Fibroblast of villous mesenchyme (primary cell): ENCODE measurements at regions not wholly inside any gene's neighbourhood (a gene's known extent, or its start where the extent isn't known, plus 50 kb on each side); places are given as distances from the start of the nearest gene placed in this dataset.

Source experiments
- DNase-seq: peaks from one replicate; pipeline ENCODE4 v3.0.0-alpha.2; 2010; ENCODE audit warnings: low read depth
- H3K4me3 ChIP-seq: 2 replicates; pipeline ENCODE4 v1.5.1; 2011; ENCODE audit warnings: low read depth, mild to moderate bottlenecking, low read length
- TF ChIP-seq, protein P1 (sequence below): IDR thresholded peaks from 2 replicates; pipeline ENCODE4 v1.5.1; 2012; ENCODE audit warnings: low read depth, mild to moderate bottlenecking, low read length; ENCODE audit not compliant: insufficient read depth

DNA sequence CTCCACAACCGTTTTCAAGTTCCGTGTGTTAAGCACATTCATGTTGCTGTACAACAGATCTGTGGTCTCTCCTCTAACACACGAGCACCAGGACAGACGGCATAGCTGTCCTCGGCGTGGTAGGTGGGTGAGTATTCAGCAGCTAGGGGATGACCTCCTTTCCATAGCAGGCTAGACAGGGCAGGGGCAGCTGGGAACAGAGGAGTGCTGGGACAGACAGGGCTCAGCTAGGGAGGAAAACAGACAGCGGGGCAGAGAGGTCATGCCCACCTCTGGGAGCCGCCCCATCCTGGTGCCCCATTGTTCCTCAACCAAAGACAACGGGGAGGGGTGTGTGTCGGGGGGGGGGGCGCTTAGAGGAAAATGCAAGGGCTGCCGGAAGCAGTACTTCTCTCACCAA lies 271.5 kb upstream of the FOXQ1 start:
- TF ChIP-seq, protein P1, sequence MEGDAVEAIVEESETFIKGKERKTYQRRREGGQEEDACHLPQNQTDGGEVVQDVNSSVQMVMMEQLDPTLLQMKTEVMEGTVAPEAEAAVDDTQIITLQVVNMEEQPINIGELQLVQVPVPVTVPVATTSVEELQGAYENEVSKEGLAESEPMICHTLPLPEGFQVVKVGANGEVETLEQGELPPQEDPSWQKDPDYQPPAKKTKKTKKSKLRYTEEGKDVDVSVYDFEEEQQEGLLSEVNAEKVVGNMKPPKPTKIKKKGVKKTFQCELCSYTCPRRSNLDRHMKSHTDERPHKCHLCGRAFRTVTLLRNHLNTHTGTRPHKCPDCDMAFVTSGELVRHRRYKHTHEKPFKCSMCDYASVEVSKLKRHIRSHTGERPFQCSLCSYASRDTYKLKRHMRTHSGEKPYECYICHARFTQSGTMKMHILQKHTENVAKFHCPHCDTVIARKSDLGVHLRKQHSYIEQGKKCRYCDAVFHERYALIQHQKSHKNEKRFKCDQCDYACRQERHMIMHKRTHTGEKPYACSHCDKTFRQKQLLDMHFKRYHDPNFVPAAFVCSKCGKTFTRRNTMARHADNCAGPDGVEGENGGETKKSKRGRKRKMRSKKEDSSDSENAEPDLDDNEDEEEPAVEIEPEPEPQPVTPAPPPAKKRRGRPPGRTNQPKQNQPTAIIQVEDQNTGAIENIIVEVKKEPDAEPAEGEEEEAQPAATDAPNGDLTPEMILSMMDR, result no peak
- no peak overlapping the region for H3K4me3 ChIP-seq
- DNase-seq, result no peak

DNA sequence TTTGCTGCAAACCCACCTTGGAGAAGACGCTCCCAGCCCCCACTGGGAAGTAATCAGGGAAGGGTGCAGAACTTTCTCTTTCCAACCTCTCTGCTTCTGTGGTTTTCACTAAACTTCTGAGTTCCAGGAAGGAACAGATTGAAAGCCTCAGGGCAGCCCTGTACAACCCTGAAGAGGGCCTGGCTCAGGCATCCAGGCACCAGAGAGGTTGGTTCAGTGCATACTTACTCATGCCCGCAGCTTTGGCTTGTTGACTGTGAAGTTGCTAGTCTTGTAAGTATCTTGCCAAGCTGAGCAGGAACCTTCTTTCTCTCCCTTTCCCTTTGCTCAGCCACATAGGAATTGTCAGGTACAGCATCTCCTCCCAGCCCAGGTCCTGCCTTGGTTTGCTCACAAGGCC lies 272.2 kb upstream of the FOXQ1 start:
- no peak for DNase-seq
- TF ChIP-seq, protein P1, result no peak
- no peak overlapping the region for H3K4me3 ChIP-seq

DNA sequence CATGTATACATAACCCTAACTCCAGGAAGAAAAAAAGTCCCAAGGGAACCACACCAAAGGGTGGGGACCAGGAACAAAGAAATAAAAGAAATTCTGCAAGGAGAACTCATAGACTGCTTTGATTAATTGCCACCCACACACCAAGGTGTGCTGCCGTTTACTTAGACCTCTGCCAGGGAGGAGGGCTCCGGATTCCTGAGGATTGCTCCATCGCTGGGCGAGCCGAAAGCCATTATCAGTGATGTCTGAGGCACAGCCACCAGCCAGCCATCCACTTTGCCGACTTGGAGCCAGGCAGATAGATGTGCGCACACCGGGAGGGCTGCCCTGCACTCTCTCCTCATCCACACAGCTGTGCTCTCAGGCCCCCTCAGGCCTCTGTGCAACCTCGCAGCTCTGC lies 272.7 kb upstream of the FOXQ1 start:
- no peak overlapping the region for H3K4me3 ChIP-seq
- no peak for DNase-seq
- TF ChIP-seq, protein P1, result no peak

DNA sequence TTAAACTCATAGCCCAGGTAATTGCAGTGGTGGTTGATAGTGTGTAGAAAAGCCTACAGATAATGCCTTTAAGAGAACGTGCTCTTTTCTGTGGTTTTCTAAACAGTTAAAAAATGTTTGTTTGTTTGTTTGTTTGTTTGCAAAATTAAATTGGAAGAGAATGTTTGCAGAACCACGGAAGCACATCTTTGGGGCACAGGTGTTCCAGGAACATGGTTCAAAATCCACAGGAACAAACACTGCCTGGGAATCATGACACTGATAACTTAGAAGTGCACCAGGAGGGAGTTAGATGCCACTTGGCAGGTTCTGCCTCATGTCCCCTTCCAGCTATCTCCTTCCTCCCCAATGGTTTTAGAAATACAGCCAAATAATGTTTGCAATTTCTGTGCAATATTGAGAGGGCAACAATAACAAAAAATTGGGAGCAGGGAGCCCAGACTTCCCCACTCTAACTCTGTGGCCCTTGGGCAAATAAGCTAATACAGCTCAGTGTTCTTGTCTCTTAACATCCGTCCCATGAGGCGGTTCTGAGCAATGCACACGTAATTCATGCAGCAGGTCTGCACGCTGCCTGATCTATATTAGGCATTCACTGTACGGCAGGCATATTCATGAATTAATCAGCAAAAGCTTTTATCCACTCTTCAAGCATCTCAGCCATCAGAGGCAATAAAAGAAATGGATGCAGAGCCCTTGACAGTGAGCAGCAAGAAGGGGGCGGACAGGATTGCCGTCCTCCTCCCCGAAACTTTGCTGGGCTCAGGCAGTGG lies 274.3 kb upstream of the FOXQ1 start:
- no peak for DNase-seq
- TF ChIP-seq, protein P1, result no peak
- H3K4me3 ChIP-seq, result no peak overlapping the region

DNA sequence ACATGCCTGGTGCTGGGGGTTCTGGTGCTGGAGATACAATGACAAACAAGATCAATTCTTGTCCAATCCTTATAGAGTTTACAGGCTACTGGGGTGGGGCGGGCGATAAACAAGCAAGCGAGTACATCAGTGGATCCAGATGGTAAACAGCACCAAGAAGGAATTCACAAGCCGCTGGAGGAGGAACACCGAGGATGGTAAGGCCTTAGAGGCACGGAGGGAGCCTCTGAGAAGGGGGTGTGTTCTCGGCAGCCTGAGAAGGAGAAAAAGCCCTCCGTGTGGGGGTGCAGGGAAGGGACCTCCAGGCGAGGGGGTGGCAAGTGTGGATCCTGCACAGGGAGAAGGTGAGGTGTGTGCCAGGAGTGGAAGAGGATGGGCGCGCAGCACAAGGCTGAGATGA lies 276.5 kb upstream of the FOXQ1 start:
- H3K4me3 ChIP-seq, result no peak overlapping the region
- DNase-seq, result no peak
- TF ChIP-seq, protein P1, result no peak

DNA sequence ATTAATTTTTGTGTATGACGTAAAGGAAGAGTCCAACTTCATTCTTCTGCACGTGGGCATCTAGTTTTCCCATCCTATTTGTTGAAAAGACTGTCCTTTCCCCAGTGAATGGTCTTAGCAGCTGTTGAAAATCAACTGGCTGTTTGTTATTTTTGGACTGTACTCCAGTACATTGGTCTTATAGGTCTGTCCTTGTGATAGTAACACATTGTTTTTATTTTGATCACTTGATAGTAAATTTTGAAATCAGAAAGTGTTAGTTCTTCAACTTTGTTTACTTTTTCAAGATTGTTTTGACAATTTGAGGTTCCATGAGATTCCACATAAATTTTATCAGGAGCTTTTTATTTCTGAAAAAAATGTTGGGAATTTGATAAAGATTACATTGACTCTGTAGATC lies 280.2 kb upstream of the FOXQ1 start:
- H3K4me3 ChIP-seq, result no peak overlapping the region
- DNase-seq, result peak; percentile 50
- TF ChIP-seq, protein P1, result no peak

DNA sequence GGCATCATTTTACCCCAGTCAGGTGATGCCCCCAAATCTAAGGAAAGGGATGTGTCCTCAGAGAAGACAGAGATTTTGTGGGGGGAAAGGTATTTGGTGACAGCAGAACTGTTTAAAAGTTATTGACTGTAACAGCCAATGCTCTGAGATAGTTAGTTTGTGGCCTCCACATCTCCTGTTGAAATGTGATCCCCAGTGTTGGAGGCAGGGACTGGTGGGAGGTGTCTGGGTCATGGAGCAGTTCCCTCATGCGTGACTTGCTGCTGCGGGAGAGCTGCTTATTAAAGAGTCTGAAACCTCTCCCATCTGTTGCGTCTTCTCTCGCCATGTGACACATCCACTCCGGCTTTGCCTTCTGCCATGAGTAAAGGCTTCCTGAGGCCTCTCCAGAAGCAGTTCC lies 282.8 kb upstream of the FOXQ1 start:
- no peak for DNase-seq
- no peak overlapping the region for H3K4me3 ChIP-seq
- TF ChIP-seq, protein P1, result no peak
